C4-2B (cell line): ENCODE measurements at regions not wholly inside any gene's neighbourhood (a gene's known extent, or its start where the extent isn't known, plus 50 kb on each side); places are given as distances from the start of the nearest gene placed in this dataset.

Source experiments
- CTCF ChIP-seq: fragments of 450-650 bp; conservative IDR thresholded peaks from 2 replicates; pipeline ENCODE4 v1.5.1; 2017; ENCODE audit warnings: mild to moderate bottlenecking
- ZFX ChIP-seq: fragments of 450-650 bp; IDR thresholded peaks from 2 replicates; pipeline ENCODE4 v1.6.1; 2017

GRCh38 chr3:1945698-1946097 lies 153.0 kb upstream of the CNTN4 start:
- TF ChIP-seq CTCF, result no peak
- no peak for TF ChIP-seq ZFX
